ENCODE measurements at regions not wholly inside any gene's neighbourhood (a gene's known extent, or its start where the extent isn't known, plus 50 kb on each side); places are given as distances from the start of the nearest gene placed in this dataset.

DNA sequence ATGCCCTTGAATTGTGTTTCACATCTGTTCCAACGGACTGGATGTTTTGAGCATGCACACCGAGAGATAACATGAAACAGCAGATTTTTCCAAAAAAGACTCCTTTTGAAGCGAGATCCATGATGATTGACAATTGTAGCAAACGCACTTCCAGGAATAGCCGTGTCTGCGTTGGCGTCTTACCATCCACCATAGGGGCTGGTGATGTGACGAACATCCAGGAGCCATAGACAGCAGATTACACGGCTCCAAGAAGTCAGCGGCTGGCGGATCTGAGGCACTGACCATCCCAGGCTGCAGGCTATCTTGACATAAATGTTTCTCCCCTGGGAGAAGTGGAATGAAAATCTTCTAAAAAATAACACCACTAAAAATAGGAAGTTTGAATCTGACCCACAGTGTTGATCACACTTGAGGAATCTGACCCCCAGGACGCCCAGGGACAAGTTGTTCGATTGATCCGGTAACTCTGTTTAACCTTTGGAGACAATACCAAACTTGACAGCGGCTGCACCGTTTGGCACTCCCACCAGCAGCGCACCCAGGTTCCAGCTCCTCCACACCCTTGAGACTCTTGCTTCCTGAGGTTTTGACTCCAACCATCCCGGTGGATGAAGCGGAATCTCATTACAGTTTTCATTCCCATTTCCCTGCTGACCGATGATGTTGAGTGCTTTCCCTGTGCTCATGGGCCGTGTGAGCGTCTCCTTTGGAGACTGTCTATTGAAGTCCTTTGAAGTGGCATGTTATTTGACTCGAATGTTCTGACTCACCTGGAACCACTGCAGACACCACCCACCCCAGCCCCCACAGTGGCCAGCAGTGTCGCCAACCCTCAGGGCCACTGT lies 140.0 kb upstream of the GPC1 start:
- H3K79me1 ChIP-seq (ENCODE audit: low read length): no peaks in the 10 kb centered on the region
- H3K27ac ChIP-seq (ENCODE audit: low read depth, low read length): no peak overlapping the region
- no peak overlapping the region for H2AFZ ChIP-seq (ENCODE audit: insufficient read depth, low read length, poor library complexity)
- H3K9ac ChIP-seq (ENCODE audit: low read length): no peak overlapping the region
- no peak overlapping the region for H3K4ac ChIP-seq (ENCODE audit: low read depth, low read length)
- H3K18ac ChIP-seq (ENCODE audit: low read length): no peak overlapping the region
- no peaks in the 10 kb centered on the region for H3K36me3 ChIP-seq (ENCODE audit: control insufficient read depth in 1 of 2, insufficient read depth in 2 of 2, low read length in 2 of 2)
- H2BK5ac ChIP-seq (ENCODE audit: low read depth, low read length, poor library complexity): no peak overlapping the region
- no peak overlapping the region for H2BK12ac ChIP-seq (ENCODE audit: low read length)
- H3K23ac ChIP-seq (ENCODE audit: low read length): no peak overlapping the region
- no peak overlapping the region for H3K4me3 ChIP-seq (ENCODE audit: low read depth, low read length)
- H2BK120ac ChIP-seq (ENCODE audit: insufficient read depth, low read length, poor library complexity): no peak overlapping the region
- H4K8ac ChIP-seq (ENCODE audit: low read depth, low read length): no peak overlapping the region
- H4K91ac ChIP-seq (ENCODE audit: low read depth, low read length): no peak overlapping the region
- no peak overlapping the region for H3K14ac ChIP-seq (ENCODE audit: low read length)
- no peak overlapping the region for H2AK5ac ChIP-seq (ENCODE audit: low read length)
- no CpG with 5 or more reads among the region's 24 CpGs for WGBS (ENCODE audit: extremely low coverage, insufficient coverage, insufficient read length)
- no peak overlapping the region for H4K12ac ChIP-seq (ENCODE audit: low read depth, low read length)
- H3K4me2 ChIP-seq (ENCODE audit: low read length): no peak overlapping the region
- H3K9me3 ChIP-seq (ENCODE audit: insufficient read depth, low read depth, low read length): peaks cover 3% of the 10 kb centered on the region
- no peaks in the 10 kb centered on the region for H3K4me1 ChIP-seq (ENCODE audit: control insufficient read depth in 1 of 2, insufficient read depth in 2 of 2, low read length in 2 of 2)
- no peaks in the 10 kb centered on the region for H3K79me2 ChIP-seq (ENCODE audit: control insufficient read depth, insufficient read depth, low read length, poor library complexity)
- no peak for DNase-seq
- no peaks in the 10 kb centered on the region for H3K27me3 ChIP-seq (ENCODE audit: insufficient read depth, low read length)

DNA sequence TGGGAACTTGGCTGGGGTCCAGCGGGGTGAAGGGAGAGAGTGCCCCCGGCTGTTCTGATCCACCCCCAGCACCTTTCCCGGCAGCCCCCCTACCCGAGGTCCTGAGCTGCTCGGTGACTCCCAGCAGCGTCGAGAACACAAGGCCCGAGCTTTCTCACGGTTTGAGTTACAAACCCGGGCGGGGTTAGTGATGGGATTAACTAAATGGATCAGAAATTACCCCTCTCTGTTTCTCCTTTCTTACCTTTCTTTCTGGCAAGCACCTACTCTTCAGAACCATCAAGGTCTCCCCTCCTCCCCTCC lies 139.4 kb upstream of the GPC1 start:
- Histone ChIP-seq H3K23ac (ENCODE audit: low read length) (no peak overlapping the region), H3K4me2 (ENCODE audit: low read length) (no peak overlapping the region), H2BK120ac (ENCODE audit: insufficient read depth, low read length, poor library complexity) (no peak overlapping the region), H3K79me2 (ENCODE audit: control insufficient read depth, insufficient read depth, low read length, poor library complexity) (no peaks in the 10 kb centered on the region), H3K18ac (ENCODE audit: low read length) (no peak overlapping the region), H3K4ac (ENCODE audit: low read depth, low read length) (no peak overlapping the region), H4K12ac (ENCODE audit: low read depth, low read length) (no peak overlapping the region), H3K79me1 (ENCODE audit: low read length) (no peaks in the 10 kb centered on the region), H4K91ac (ENCODE audit: low read depth, low read length) (no peak overlapping the region), H3K14ac (ENCODE audit: low read length) (no peak overlapping the region), H3K9me3 (ENCODE audit: insufficient read depth, low read depth, low read length) (peaks cover 3% of the 10 kb centered on the region), H3K4me1 (ENCODE audit: control insufficient read depth in 1 of 2, insufficient read depth in 2 of 2, low read length in 2 of 2) (no peaks in the 10 kb centered on the region), H2AK5ac (ENCODE audit: low read length) (no peak overlapping the region), H3K27me3 (ENCODE audit: insufficient read depth, low read length) (no peaks in the 10 kb centered on the region), H3K36me3 (ENCODE audit: control insufficient read depth in 1 of 2, insufficient read depth in 2 of 2, low read length in 2 of 2) (no peaks in the 10 kb centered on the region), H2AFZ (ENCODE audit: insufficient read depth, low read length, poor library complexity) (no peak overlapping the region), H2BK5ac (ENCODE audit: low read depth, low read length, poor library complexity) (no peak overlapping the region), H3K27ac (ENCODE audit: low read depth, low read length) (no peak overlapping the region), H4K8ac (ENCODE audit: low read depth, low read length) (no peak overlapping the region), H3K4me3 (ENCODE audit: low read depth, low read length) (no peak overlapping the region), H2BK12ac (ENCODE audit: low read length) (no peak overlapping the region), H3K9ac (ENCODE audit: low read length) (no peak overlapping the region)
- WGBS (ENCODE audit: extremely low coverage, insufficient coverage, insufficient read length): no CpG with 5 or more reads among the region's 11 CpGs
- no peak for DNase-seq

DNA sequence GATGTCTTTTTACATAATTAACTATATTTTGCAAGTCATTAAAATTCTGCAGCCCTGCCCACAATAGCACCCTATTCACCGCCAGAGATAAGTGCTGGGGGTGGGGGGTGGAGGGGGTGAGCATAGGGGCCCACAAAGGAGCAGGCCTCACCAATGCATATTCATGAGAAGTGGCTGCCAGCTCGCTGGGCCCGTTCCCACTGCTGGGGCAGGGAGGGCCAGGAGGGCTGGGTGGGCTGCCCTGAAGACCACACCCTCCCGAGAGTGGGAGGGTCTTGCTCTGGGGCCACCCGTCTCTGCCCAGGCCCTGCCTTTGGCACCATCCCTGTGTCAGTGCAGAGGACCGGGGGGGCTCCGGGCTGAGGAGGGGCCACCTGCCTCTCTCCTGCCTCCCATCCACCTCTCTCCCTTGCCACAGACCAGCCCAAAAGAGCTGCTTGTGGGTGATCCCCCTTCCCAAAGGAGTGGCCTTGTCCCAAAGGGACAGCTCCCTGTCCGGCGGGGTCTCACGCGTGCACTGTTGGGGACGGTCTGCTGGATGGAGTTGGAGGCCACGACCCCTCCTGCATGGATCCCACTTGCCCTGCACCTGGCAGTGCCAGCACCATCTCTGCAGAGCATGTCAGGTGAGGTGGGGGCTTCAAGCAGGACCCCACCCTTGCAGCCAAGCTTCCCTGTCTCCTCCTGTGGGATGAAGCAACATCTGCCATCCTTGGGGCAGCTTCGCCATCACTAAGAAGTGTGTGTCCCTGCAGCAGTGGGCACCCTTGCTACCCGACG lies 138.8 kb upstream of the GPC1 start:
- no peak overlapping the region for H2BK120ac ChIP-seq (ENCODE audit: insufficient read depth, low read length, poor library complexity)
- no peak for DNase-seq
- H3K36me3 ChIP-seq (ENCODE audit: control insufficient read depth in 1 of 2, insufficient read depth in 2 of 2, low read length in 2 of 2): no peaks in the 10 kb centered on the region
- H4K8ac ChIP-seq (ENCODE audit: low read depth, low read length): no peak overlapping the region
- no peak overlapping the region for H3K4ac ChIP-seq (ENCODE audit: low read depth, low read length)
- H3K79me2 ChIP-seq (ENCODE audit: control insufficient read depth, insufficient read depth, low read length, poor library complexity): no peaks in the 10 kb centered on the region
- H4K12ac ChIP-seq (ENCODE audit: low read depth, low read length): no peak overlapping the region
- no peaks in the 10 kb centered on the region for H3K27me3 ChIP-seq (ENCODE audit: insufficient read depth, low read length)
- no peak overlapping the region for H3K4me3 ChIP-seq (ENCODE audit: low read depth, low read length)
- peaks cover 3% of the 10 kb centered on the region for H3K9me3 ChIP-seq (ENCODE audit: insufficient read depth, low read depth, low read length)
- H2BK5ac ChIP-seq (ENCODE audit: low read depth, low read length, poor library complexity): no peak overlapping the region
- H4K91ac ChIP-seq (ENCODE audit: low read depth, low read length): no peak overlapping the region
- H2BK12ac ChIP-seq (ENCODE audit: low read length): no peak overlapping the region
- H3K23ac ChIP-seq (ENCODE audit: low read length): no peak overlapping the region
- no peaks in the 10 kb centered on the region for H3K79me1 ChIP-seq (ENCODE audit: low read length)
- WGBS (ENCODE audit: extremely low coverage, insufficient coverage, insufficient read length): no CpG with 5 or more reads among the region's 16 CpGs
- no peak overlapping the region for H2AK5ac ChIP-seq (ENCODE audit: low read length)
- no peak overlapping the region for H3K18ac ChIP-seq (ENCODE audit: low read length)
- H2AFZ ChIP-seq (ENCODE audit: insufficient read depth, low read length, poor library complexity): no peak overlapping the region
- no peaks in the 10 kb centered on the region for H3K4me1 ChIP-seq (ENCODE audit: control insufficient read depth in 1 of 2, insufficient read depth in 2 of 2, low read length in 2 of 2)
- no peak overlapping the region for H3K9ac ChIP-seq (ENCODE audit: low read length)
- no peak overlapping the region for H3K4me2 ChIP-seq (ENCODE audit: low read length)
- H3K14ac ChIP-seq (ENCODE audit: low read length): no peak overlapping the region
- H3K27ac ChIP-seq (ENCODE audit: low read depth, low read length): no peak overlapping the region

DNA sequence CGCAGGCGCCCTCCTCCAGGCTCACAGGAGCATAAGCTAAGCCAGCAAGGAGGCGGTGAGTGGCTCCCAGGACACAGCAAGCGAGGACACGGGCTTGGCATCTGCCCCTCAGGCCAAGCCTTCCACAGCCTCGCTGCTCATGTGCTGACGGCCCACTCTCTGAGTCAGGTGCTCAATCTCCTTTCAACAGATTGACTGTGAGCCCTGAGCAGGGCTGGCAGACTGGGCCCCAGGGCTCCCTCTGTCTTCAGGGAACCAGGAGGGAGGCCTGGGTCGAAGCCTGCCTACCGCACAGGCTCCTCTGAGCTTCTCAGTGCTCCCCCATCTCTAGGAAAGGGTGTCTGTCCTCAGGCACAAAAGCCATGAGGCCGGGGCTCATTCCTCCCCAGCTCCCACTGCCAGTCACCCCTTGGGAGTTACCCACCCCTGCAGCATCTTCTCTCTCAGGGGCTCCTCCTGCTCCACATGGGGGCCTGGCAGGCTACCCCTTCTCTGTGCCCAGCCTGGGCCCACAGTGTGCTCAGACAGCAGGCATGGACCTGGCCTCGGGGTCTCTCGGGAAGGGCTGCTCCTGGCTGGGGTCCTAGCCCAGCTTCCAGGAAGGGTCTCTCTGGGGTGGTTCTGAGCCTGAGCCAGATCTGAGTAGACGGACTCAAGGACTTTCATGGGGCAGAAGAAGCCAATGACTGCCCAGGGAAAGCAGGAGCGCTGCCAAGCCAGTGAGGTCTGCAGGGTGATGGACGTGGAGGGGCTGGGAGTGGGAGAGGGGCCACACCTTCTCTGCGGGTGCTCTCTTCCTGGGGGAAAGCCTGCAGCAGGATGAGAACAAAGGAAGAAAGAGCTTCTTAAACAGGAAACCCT lies 138.0 kb upstream of the GPC1 start:
- no peak overlapping the region for H4K8ac ChIP-seq (ENCODE audit: low read depth, low read length)

More for the DNA sequence above, 138.0 kb upstream of the GPC1 start:
- Histone ChIP-seq H3K27ac (ENCODE audit: low read depth, low read length) (no peak overlapping the region), H3K4me2 (ENCODE audit: low read length) (no peak overlapping the region), H3K9me3 (ENCODE audit: insufficient read depth, low read depth, low read length) (peaks cover 3% of the 10 kb centered on the region), H3K23ac (ENCODE audit: low read length) (no peak overlapping the region), H2AFZ (ENCODE audit: insufficient read depth, low read length, poor library complexity) (no peak overlapping the region), H4K12ac (ENCODE audit: low read depth, low read length) (no peak overlapping the region), H3K4ac (ENCODE audit: low read depth, low read length) (no peak overlapping the region), H3K18ac (ENCODE audit: low read length) (no peak overlapping the region), H3K79me1 (ENCODE audit: low read length) (no peaks in the 10 kb centered on the region), H3K27me3 (ENCODE audit: insufficient read depth, low read length) (no peaks in the 10 kb centered on the region), H4K91ac (ENCODE audit: low read depth, low read length) (no peak overlapping the region), H3K36me3 (ENCODE audit: control insufficient read depth in 1 of 2, insufficient read depth in 2 of 2, low read length in 2 of 2) (no peaks in the 10 kb centered on the region), H3K79me2 (ENCODE audit: control insufficient read depth, insufficient read depth, low read length, poor library complexity) (no peaks in the 10 kb centered on the region), H3K4me3 (ENCODE audit: low read depth, low read length) (no peak overlapping the region), H2BK120ac (ENCODE audit: insufficient read depth, low read length, poor library complexity) (no peak overlapping the region), H3K9ac (ENCODE audit: low read length) (no peak overlapping the region), H2BK5ac (ENCODE audit: low read depth, low read length, poor library complexity) (no peak overlapping the region), H2BK12ac (ENCODE audit: low read length) (no peak overlapping the region), H3K4me1 (ENCODE audit: control insufficient read depth in 1 of 2, insufficient read depth in 2 of 2, low read length in 2 of 2) (no peaks in the 10 kb centered on the region), H2AK5ac (ENCODE audit: low read length) (no peak overlapping the region), H3K14ac (ENCODE audit: low read length) (no peak overlapping the region)
- WGBS (ENCODE audit: extremely low coverage, insufficient coverage, insufficient read length): no CpG with 5 or more reads among the region's 16 CpGs
- DNase-seq: no peak
